HCT116 (cell line): ENCODE measurements at regions not wholly inside any gene's neighbourhood (a gene's known extent, or its start where the extent isn't known, plus 50 kb on each side); places are given as distances from the start of the nearest gene placed in this dataset.

Experiments
- ATAC-seq: fragments of 200-7000 bp; cut with Tn5 transposase; 2 replicates; pipeline ENCODE4 v1.9.1; 2020; ENCODE audit warnings: mild to moderate bottlenecking, moderate library complexity
- BruUV-seq: library from RNA; stranded (reverse); fragments of 400-500 nt; replicated peaks from 2 replicates; lab custom pipeline; 2021; lab: Mats Ljungman, UMichigan
- CTCF ChIA-PET: fragments of 300-600 bp; sonication (Branson Sonifier 250); formaldehyde crosslinking; loops from one replicate; lab custom pipeline; 2021; ENCODE audit warnings: antibody characterized with exemption; lab: Charles Lee
- POLR2A ChIA-PET: fragments of 300-600, 350-600 bp; sonication (Branson Sonifier 250); formaldehyde crosslinking; loops from one replicate; lab custom pipeline; 2021; ENCODE audit warnings: antibody characterized with exemption; lab: Charles Lee
- RAD21 ChIA-PET, 2 experiments: fragments of 300-600 bp; sonication (Branson Sonifier 250); formaldehyde crosslinking; loops; one replicate each; lab custom pipeline; 2023; ENCODE audit warnings: low total read pairs in 2 of 2; ENCODE audit not compliant: uncharacterized antibody in 2 of 2, unreplicated experiment in 2 of 2, low non-redundant PET in 1 of 2; lab: Charles Lee
- DNase-seq: peaks from one replicate; pipeline ENCODE4 v3.0.0-alpha.2; 2010; ENCODE audit warnings: low read depth, low spot score
- H2AFZ ChIP-seq: fragments of 200-600 bp; shearing (Covaris generic), sonication (generic); 2 replicates; pipeline ENCODE4 v1.6.1; 2017; ENCODE audit warnings: low read depth, mixed run types, mixed read lengths, antibody characterized with exemption, low read length; ENCODE audit not compliant: poor library complexity, severe bottlenecking
- H3K27ac ChIP-seq: 2 replicates; pipeline ENCODE4 v1.5.1; 2012; ENCODE audit warnings: low read depth, low read length
- H3K27me3 ChIP-seq: fragments of 200-600 bp; sonication (generic); 2 replicates; pipeline ENCODE4 v1.6.1; 2016; ENCODE audit warnings: mixed run types, low read length, mixed read lengths; ENCODE audit not compliant: insufficient read depth
- H3K36me3 ChIP-seq, 2 experiments: fragments of 200-500 bp in 1 of 2; fragments of 200-600 bp in 1 of 2; sonication (Bioruptor generic) in 1 of 2; sonication (generic) in 1 of 2; 2 replicates each; pipeline versions ENCODE4 v1.5.1 to v1.6.1; 2014 to 2016; ENCODE audit warnings: low read length in 2 of 2, inconsistent platforms in 1 of 2, mixed read lengths in 1 of 2, mixed run types in 1 of 2; ENCODE audit not compliant: insufficient read depth in 2 of 2, control insufficient read depth in 1 of 2
- H3K4me1 ChIP-seq, 2 experiments: fragments of 200-600 bp in 1 of 2; sonication (generic) in 1 of 2; 2 replicates each; pipeline versions ENCODE4 v1.5.1 to v1.6.1; 2012 to 2017; ENCODE audit warnings: low read length in 2 of 2, inconsistent platforms in 1 of 2, mild to moderate bottlenecking in 1 of 2, mixed read lengths in 1 of 2, mixed run types in 1 of 2, moderate library complexity in 1 of 2; ENCODE audit not compliant: insufficient read depth in 2 of 2, control insufficient read depth in 1 of 2
- H3K4me2 ChIP-seq: fragments of 200-600 bp; sonication (generic); 2 replicates; pipeline ENCODE4 v1.6.1; 2017; ENCODE audit warnings: mixed run types, low read length, mixed read lengths
- H3K4me3 ChIP-seq, 2 experiments: fragments of 200-600 bp in 1 of 2; sonication (generic) in 1 of 2; replicated peaks in 1 of 2; 2 replicates each; pipeline ENCODE4 v1.5.1; 2011 to 2016; ENCODE audit warnings: low read length in 2 of 2, control low read depth in 1 of 2, low read depth in 1 of 2, mild to moderate bottlenecking in 1 of 2, mixed read lengths in 1 of 2, mixed run types in 1 of 2
- H3K79me2 ChIP-seq: fragments of 200-600 bp; sonication (generic); 2 replicates; pipeline ENCODE4 v1.6.1; 2017; ENCODE audit warnings: mild to moderate bottlenecking, mixed run types, low read length, moderate library complexity, mixed read lengths; ENCODE audit not compliant: insufficient read depth
- H3K9ac ChIP-seq: fragments of 200-600 bp; sonication (generic); 2 replicates; pipeline ENCODE4 v1.6.1; 2016; ENCODE audit warnings: low read length, mixed read lengths
- H3K9me2 ChIP-seq: fragments of 200-600 bp; sonication (generic), shearing (Covaris generic); 2 replicates; pipeline ENCODE4 v1.6.1; 2017; ENCODE audit warnings: mixed run types, mild to moderate bottlenecking, moderate library complexity; ENCODE audit not compliant: insufficient read depth
- H3K9me3 ChIP-seq, 2 experiments: fragments of 200-500 bp in 1 of 2; fragments of 200-600 bp in 1 of 2; sonication (Bioruptor generic) in 1 of 2; sonication (generic) in 1 of 2; 2 replicates each; pipeline ENCODE4 v1.6.1; 2014 to 2017; ENCODE audit warnings: low read length in 2 of 2, mixed read lengths in 2 of 2, inconsistent platforms in 1 of 2, low read depth in 1 of 2, mild to moderate bottlenecking in 1 of 2, mixed run types in 1 of 2, moderate library complexity in 1 of 2; ENCODE audit not compliant: control insufficient read depth in 1 of 2, insufficient read depth in 1 of 2
- H4K20me1 ChIP-seq: fragments of 200-600 bp; sonication (generic), shearing (Covaris generic); 2 replicates; pipeline ENCODE4 v1.6.1; 2017; ENCODE audit warnings: mixed run types, mild to moderate bottlenecking, moderate library complexity; ENCODE audit not compliant: insufficient read depth
- ELF1 ChIP-seq: IDR thresholded peaks from 2 replicates; pipeline ENCODE4 v1.6.1; 2012; ENCODE audit warnings: low read depth, borderline replicate concordance
- EZH2phosphoT487 ChIP-seq: fragments of 200-600 bp; IDR thresholded peaks from 2 replicates; pipeline ENCODE4 v1.6.1; 2018; ENCODE audit warnings: antibody characterized with exemption, borderline replicate concordance
- FOSL1 ChIP-seq: IDR thresholded peaks from 2 replicates; pipeline ENCODE4 v1.6.1; 2012; ENCODE audit warnings: low read depth
- JUND ChIP-seq: IDR thresholded peaks from 2 replicates; pipeline ENCODE4 v1.6.1; 2012
- POLR2AphosphoS5 ChIP-seq: IDR thresholded peaks from 2 replicates; pipeline ENCODE4 v1.6.1; 2011; ENCODE audit warnings: mild to moderate bottlenecking, low read depth, low read length, moderate library complexity
- SIN3A ChIP-seq: IDR thresholded peaks from 2 replicates; pipeline ENCODE4 v1.6.1; 2012; ENCODE audit warnings: low read depth
- TCF7L2 ChIP-seq: IDR thresholded peaks from 2 replicates; pipeline ENCODE4 v1.7.0; 2011; ENCODE audit warnings: borderline replicate concordance, inconsistent platforms; ENCODE audit not compliant: insufficient read depth, insufficient read length; ENCODE audit errors: extremely low read depth
- YY1 ChIP-seq: IDR thresholded peaks from 2 replicates; pipeline ENCODE4 v1.6.1; 2011; ENCODE audit warnings: low read length, low read depth, moderate library complexity, mild to moderate bottlenecking; ENCODE audit not compliant: insufficient replicate concordance; ENCODE audit errors: extremely low read depth
- intact Hi-C: fragments of 100-400 bp; cut with micrococcal nuclease; formaldehyde crosslinking; loops from 2 replicates; pipeline ENCODE4 v1.10.0; 2022
- TF ChIP-seq, protein P1 (sequence below): IDR thresholded peaks from 2 replicates; pipeline ENCODE4 v1.6.1; 2012; ENCODE audit warnings: low read depth
- TF ChIP-seq, protein P2 (sequence below): IDR thresholded peaks from 2 replicates; pipeline ENCODE4 v1.6.1; 2012

DNA sequence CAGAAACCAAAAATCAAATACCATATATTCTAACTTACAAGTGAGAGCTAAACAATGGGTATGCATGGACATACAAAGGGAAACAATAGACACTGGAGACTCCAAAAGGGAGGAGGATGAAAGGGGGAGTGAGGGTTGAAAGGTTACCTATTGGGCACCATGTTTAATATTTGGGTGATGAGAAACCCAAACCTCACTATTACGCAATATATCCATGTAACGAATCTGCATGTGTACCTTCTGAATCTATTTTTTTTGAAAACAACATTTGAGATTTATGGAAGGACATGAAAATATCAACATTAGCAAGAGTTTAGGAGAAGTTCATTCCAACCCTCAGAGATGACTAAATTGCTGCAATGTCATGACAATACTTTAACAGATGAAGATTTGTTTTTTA lies 586.1 kb downstream of the GBA3 start (continued):
- TF ChIP-seq, protein P1, sequence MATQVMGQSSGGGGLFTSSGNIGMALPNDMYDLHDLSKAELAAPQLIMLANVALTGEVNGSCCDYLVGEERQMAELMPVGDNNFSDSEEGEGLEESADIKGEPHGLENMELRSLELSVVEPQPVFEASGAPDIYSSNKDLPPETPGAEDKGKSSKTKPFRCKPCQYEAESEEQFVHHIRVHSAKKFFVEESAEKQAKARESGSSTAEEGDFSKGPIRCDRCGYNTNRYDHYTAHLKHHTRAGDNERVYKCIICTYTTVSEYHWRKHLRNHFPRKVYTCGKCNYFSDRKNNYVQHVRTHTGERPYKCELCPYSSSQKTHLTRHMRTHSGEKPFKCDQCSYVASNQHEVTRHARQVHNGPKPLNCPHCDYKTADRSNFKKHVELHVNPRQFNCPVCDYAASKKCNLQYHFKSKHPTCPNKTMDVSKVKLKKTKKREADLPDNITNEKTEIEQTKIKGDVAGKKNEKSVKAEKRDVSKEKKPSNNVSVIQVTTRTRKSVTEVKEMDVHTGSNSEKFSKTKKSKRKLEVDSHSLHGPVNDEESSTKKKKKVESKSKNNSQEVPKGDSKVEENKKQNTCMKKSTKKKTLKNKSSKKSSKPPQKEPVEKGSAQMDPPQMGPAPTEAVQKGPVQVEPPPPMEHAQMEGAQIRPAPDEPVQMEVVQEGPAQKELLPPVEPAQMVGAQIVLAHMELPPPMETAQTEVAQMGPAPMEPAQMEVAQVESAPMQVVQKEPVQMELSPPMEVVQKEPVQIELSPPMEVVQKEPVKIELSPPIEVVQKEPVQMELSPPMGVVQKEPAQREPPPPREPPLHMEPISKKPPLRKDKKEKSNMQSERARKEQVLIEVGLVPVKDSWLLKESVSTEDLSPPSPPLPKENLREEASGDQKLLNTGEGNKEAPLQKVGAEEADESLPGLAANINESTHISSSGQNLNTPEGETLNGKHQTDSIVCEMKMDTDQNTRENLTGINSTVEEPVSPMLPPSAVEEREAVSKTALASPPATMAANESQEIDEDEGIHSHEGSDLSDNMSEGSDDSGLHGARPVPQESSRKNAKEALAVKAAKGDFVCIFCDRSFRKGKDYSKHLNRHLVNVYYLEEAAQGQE, result no peak
- TF ChIP-seq TCF7L2 (no peak), SIN3A (no peak), YY1 (no peak), POLR2AphosphoS5 (no peak), ELF1 (no peak), JUND (no peak), EZH2phosphoT487 (no peak)
- TF ChIP-seq, protein P2, sequence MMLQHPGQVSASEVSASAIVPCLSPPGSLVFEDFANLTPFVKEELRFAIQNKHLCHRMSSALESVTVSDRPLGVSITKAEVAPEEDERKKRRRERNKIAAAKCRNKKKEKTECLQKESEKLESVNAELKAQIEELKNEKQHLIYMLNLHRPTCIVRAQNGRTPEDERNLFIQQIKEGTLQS, result no peak
- TF ChIP-seq, all 23 proteins: peak for 0

DNA sequence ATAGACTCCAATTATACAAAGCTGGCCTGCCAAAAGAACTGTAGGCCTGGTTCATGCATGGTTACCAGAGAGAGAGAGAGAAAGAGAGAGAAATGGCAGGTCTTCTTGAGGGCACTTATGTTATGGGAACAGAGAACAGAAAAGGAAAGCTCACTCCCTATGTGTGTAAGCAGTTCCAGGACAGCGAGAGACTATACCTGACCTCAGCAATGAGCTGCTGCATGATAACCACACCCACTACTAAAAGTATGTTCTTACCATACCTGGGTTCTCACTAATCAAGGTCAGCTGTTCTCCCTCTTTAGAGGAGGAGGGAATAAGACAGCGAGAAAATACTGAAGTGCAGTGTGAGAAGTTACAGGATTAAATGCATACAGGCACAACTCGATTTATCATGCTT lies 583.3 kb downstream of the GBA3 start:
- Histone ChIP-seq H3K4me2 (no peak overlapping the region), H3K27me3 (no peaks in the 10 kb centered on the region), H4K20me1 (no peaks in the 10 kb centered on the region), H3K4me3 (no peak overlapping the region), H3K9ac (no peak overlapping the region), H3K9me2 (no peaks in the 10 kb centered on the region), H3K79me2 (no peaks in the 10 kb centered on the region), H3K9me3 (peaks cover 0 to 21% of the 10 kb centered on the region in 2 experiments; a peak in 2 of 4 replicates), H2AFZ (no peak overlapping the region), H3K4me1 (no peaks in the 10 kb centered on the region), H3K27ac (no peak overlapping the region), H3K36me3 (no peaks in the 10 kb centered on the region)
- CTCF ChIA-PET, result no interaction called here
- ATAC-seq (no peak), DNase-seq (no peak)
- no TSS peak for BruUV-seq
- TF ChIP-seq FOSL1, result no peak
- POLR2A ChIA-PET, result no interaction called here
- RAD21 ChIA-PET, result no interaction called here
- intact Hi-C loops, result no loop called here
